Sigmoid colon (tissue), 3 donors: ENCODE measurements at regions not wholly inside any gene's neighbourhood (a gene's known extent, or its start where the extent isn't known, plus 50 kb on each side); places are given as distances from the start of the nearest gene placed in this dataset.

Experiments
- POLR2A ChIP-seq, 2 donors: fragments of 450-650 bp; IDR thresholded peaks; one replicate each; pipeline ENCODE4 v1.6.1; 2016; ENCODE audit warnings: antibody characterized with exemption in 2 of 2, mild to moderate bottlenecking in 2 of 2, moderate library complexity in 2 of 2
- TF ChIP-seq, protein P1 (sequence below), 4 experiments: fragments of 450-650 bp in 3 of 4; fragments of 200-600 bp in 1 of 4; IDR thresholded peaks; one replicate each; pipeline ENCODE4 v1.5.1; 2016 to 2019; ENCODE audit warnings: antibody characterized with exemption in 4 of 4, mild to moderate bottlenecking in 3 of 4, moderate library complexity in 2 of 4

DNA sequence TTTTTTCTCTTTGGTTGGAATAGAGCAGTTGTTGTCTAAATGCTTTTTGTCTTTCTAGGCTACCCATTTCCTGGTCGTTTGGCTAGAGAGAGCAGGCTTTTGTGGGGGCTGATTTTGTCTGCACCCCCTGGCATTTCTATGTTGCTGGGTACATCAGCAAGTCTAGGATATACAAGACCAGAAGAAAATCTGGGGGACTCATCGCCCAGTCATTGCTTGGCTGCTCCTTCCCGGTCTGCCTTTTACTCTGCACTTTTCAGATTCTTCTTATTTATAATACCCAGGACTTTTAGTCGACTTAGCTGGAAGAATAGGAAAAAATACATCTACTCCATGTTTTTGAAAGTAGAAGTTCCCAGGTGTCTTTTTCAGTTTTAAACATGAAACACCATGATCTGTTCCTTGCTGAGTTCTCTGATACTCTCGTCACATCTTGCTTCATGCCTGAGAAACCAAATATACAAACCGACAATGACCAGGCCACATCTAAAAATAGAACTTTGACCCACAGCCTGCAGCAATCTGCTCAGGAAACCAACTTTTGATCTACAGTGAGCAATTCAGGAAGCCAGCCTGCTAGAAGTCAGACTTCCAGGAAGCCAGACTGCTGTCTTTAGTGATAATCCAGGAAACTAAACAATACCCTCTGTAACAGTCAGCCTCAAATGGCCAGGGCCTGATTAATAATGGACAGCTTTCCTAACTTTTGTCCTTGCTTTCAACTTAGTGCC lies 163.8 kb upstream of the MEX3C start:
- TF ChIP-seq, protein P1, sequence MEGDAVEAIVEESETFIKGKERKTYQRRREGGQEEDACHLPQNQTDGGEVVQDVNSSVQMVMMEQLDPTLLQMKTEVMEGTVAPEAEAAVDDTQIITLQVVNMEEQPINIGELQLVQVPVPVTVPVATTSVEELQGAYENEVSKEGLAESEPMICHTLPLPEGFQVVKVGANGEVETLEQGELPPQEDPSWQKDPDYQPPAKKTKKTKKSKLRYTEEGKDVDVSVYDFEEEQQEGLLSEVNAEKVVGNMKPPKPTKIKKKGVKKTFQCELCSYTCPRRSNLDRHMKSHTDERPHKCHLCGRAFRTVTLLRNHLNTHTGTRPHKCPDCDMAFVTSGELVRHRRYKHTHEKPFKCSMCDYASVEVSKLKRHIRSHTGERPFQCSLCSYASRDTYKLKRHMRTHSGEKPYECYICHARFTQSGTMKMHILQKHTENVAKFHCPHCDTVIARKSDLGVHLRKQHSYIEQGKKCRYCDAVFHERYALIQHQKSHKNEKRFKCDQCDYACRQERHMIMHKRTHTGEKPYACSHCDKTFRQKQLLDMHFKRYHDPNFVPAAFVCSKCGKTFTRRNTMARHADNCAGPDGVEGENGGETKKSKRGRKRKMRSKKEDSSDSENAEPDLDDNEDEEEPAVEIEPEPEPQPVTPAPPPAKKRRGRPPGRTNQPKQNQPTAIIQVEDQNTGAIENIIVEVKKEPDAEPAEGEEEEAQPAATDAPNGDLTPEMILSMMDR (IDR thresholded peaks at IDR 0.05), result no peak
- no peak for TF ChIP-seq POLR2A (IDR thresholded peaks at IDR 0.05)
